ES-I3 (cell line): ENCODE measurements at regions not wholly inside any gene's neighbourhood (a gene's known extent, or its start where the extent isn't known, plus 50 kb on each side); places are given as distances from the start of the nearest gene placed in this dataset.

Experiments
- H3K36me3 ChIP-seq: 2 replicates; pipeline ENCODE4 v1.6.1; 2013; ENCODE audit warnings: mild to moderate bottlenecking, low read length, control low read depth, moderate library complexity; ENCODE audit not compliant: insufficient read depth
- H3K4me1 ChIP-seq: 2 replicates; pipeline ENCODE4 v1.6.1; 2013; ENCODE audit warnings: mild to moderate bottlenecking, control low read depth, low read length; ENCODE audit not compliant: insufficient read depth
- H3K9ac ChIP-seq: 2 replicates; pipeline ENCODE4 v1.6.1; 2013; ENCODE audit warnings: low read depth, mild to moderate bottlenecking, low read length, moderate library complexity
- H3K9me3 ChIP-seq: 2 replicates; pipeline ENCODE4 v1.6.1; 2013; ENCODE audit warnings: mild to moderate bottlenecking, low read length, moderate library complexity; ENCODE audit not compliant: control insufficient read depth, insufficient read depth

DNA sequence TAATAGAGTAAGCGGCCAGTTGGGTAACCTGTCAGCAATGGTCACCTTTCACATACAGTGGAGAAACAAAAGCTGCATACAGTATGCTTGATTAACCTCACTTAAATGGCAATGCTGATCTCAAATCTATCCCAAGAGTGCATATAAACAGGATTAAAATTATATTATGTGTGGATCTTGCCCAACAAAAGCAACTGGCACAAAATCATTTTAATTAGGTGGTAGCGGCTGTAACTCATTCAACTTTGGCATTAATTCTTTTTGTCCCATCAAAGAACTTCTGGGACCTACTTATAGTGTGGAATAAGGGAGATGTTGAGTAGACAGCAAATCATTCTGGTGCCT lies 167.8 kb upstream of the VRK2 start:
- Histone ChIP-seq H3K9me3 (no peaks in the 10 kb centered on the region), H3K36me3 (no peaks in the 10 kb centered on the region), H3K9ac (no peak overlapping the region), H3K4me1 (peaks cover 14% of the 10 kb centered on the region; the same call in 1 of the 2 replicates)

DNA sequence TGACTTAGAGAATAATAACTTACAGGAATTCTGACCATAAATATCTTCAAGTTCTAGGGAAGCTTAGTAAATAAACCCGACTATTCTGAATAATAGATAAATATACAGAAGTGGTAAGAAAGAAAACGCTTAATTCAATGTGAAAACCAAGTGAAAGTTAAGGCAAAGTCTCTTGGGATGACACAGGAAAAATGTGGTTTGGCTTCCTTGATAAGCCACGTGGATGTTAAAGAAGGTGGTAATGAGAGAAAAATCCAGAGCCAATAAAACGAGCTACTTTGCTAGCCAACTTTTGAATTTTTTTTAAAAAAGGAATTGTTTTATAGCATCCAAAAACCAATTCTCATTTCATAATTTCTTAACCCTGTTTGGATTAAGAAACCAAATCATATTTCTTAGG lies 166.2 kb upstream of the VRK2 start:
- Histone ChIP-seq H3K9ac (no peak overlapping the region), H3K9me3 (no peaks in the 10 kb centered on the region), H3K36me3 (no peaks in the 10 kb centered on the region), H3K4me1 (peaks cover 14% of the 10 kb centered on the region; the same call in 1 of the 2 replicates)

DNA sequence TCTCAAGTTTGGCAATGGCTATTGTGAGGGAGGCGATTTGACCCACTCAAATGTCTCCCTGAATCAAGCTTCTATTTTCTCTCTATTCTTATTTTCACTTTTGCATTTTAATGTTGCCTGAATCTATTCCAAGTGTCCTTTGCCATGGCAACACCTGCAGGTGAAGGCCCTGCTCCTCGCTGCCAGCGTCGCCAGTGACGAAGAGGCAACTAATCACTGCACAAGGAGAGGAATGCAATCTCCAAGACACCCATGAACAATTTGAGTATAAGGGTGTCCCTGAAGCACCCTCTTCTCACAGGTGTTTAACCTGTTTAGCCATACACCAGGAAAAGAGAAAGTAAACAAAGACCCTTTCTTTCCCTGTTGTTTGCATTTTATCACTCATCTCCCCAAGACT lies 165.6 kb upstream of the VRK2 start:
- peaks cover 14% of the 10 kb centered on the region; the same call in 1 of the 2 replicates for H3K4me1 ChIP-seq
- no peaks in the 10 kb centered on the region for H3K9me3 ChIP-seq
- no peaks in the 10 kb centered on the region for H3K36me3 ChIP-seq
- H3K9ac ChIP-seq = no peak overlapping the region

DNA sequence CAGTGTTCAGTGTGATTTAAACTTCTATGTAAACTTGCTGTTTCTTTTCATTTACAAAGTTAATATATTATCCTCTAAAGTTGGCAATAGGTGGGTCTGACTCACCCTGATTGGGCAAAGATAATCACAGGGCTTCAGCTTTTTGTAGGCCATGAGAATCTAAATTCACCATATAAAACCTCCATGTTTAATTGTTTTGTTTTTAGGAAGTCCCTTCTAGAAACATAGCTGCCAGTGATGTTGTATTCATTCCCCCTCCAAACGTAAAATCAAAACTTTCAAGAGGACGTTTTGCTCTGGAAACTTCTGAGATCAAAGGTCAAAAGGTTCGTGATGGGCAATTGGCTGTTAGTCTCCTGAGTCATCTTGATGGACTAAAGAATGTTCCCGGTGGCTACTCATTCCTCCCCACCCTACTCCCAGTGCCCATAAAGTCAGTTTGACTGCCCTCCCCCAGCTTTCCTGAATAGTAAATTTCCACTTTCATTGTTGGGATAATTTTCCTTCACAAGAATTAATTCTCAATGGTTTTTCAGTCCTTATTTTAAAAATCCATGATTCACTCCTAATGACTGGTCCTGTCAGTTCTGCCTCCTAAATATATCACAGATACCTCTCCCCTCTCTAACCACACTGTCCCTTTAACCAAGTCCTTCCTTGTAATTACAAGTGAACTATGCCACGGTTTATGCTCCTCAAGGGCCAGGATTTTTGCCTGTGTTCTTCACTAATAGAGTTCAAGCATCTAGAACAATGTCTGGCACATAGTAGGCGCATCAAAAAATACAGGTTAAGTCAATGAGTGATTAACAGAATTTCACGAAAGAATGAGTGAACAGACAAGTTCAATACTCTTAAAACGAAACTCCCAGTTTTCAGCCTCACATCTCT lies 164.4 kb upstream of the VRK2 start:
- Histone ChIP-seq H3K4me1 (peaks cover 14% of the 10 kb centered on the region; the same call in 1 of the 2 replicates), H3K9me3 (no peaks in the 10 kb centered on the region), H3K9ac (no peak overlapping the region), H3K36me3 (no peaks in the 10 kb centered on the region)

DNA sequence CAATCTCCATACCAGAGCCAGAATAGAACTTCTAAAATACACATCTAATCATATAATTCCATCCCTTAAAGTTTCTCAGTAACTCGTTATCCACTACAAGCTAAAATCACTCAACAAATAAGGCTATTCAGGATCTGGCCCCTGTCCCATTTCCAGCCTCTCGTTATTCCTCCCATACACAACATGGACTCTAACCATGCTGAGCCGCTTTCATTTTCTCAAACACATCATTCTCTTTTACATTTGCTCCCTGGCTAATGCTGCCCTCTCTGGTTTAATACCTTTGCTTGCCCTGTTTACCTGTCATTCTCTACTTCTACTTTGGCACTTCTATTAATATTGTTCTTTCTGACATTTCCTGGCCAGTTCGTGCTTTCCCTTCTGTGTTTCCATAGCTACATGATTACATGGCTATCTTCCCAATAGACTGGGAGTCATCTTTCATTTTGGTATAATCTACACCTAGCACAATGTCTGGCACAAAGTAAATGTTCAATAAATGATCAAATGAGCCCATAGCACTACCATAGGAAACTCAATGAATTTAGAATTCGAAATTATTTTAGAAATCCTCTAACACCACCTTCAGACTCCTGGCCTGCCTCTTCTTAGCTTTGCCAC lies 163.6 kb upstream of the VRK2 start:
- no peak overlapping the region for H3K9ac ChIP-seq
- H3K4me1 ChIP-seq = peaks cover 14% of the 10 kb centered on the region; the same call in 1 of the 2 replicates
- H3K9me3 ChIP-seq = no peaks in the 10 kb centered on the region
- no peaks in the 10 kb centered on the region for H3K36me3 ChIP-seq

DNA sequence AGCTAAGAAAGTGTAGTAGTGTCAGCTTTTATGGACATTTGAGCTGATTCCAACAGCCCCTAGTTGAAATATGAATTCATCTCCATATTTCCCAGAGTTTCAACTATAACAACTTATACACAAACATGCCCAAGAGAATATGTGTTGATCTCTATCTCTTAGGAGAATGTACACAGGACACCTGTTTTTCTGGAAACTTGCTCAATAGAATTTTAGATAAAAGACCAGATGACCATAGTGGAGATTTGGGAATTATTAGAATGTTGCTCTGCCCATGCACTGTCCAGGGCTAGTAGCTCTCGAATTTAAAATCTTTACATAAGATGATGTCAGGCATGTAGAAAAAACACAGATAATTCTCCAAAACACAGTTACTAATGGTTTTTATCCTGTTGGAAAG lies 162.3 kb upstream of the VRK2 start:
- Histone ChIP-seq H3K9me3 (no peaks in the 10 kb centered on the region), H3K36me3 (no peaks in the 10 kb centered on the region), H3K4me1 (peaks cover 14% of the 10 kb centered on the region; the same call in 1 of the 2 replicates), H3K9ac (no peak overlapping the region)

DNA sequence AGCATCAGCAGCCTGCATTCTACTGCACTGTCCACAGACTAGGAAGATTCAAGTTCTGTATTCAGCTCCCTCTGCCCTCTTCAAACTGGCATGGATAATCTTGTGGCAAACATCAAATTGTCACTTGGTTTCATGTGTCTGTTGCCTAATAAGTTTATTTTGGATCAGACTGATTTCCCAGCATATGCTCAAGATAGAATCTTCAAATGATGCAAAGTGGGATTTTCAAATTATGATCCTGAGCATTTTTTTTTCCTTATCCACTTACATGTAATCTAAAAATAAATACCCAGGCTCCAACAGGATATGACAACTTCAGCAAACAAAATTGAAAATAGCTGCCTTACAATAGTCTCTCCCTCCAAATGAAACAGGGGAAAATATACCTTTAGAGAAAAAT lies 160.9 kb upstream of the VRK2 start:
- H3K4me1 ChIP-seq = peaks cover 14% of the 10 kb centered on the region; the same call in 1 of the 2 replicates
- H3K9me3 ChIP-seq = no peaks in the 10 kb centered on the region
- no peak overlapping the region for H3K9ac ChIP-seq
- H3K36me3 ChIP-seq = no peaks in the 10 kb centered on the region

DNA sequence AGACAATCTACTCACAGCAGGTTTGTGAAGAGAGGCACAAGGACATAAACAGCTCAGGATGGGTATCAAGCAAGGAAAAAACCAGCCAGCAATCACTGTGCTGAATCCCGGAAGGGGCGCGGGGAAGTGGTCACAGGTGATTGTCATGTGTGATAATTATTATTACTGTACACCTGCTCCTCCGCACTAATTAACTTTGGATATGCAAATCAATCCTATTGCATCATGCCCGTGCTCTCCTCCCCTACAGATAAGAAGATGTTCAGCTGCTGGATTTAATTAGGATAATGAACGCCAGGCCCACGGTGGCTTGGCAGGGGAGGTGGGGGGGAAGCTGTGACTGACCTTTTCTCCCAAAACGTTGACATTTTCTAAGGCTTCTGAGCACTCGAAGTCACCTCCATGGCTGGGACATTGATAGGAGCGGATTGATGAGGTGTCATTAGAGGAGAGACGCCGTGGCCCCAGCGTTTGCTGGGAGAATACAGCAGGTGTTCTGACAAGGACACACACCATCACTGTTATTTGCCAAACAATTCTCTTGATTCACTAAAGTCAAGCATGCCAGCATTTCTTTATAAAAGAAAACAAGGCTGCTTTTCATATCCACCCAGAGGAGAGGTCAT lies 160.3 kb upstream of the VRK2 start:
- Histone ChIP-seq H3K9me3 (no peaks in the 10 kb centered on the region), H3K9ac (no peak overlapping the region), H3K4me1 (peaks cover 14% of the 10 kb centered on the region; the same call in 1 of the 2 replicates), H3K36me3 (no peaks in the 10 kb centered on the region)

DNA sequence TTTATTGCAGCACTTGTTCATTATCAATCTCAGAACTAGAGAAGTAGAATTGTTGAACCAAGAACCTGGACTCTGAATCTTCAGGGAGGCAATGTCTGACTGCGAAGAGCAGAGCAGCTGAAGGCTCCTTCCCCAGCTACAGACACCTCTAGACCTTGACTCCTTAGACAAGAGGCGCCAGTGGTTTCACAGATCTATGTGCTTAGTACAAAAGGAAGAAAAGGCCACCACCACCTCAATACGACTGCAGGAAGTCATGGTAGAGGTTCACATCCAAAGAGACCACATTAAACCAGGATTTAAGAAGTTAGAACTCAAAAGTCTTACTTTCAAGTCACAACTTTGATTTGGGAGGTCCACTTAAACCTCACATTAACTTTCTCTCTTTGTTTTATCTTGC lies 158.1 kb upstream of the VRK2 start:
- no peaks in the 10 kb centered on the region for H3K36me3 ChIP-seq
- no peaks in the 10 kb centered on the region for H3K4me1 ChIP-seq
- no peaks in the 10 kb centered on the region for H3K9me3 ChIP-seq
- no peak overlapping the region for H3K9ac ChIP-seq

DNA sequence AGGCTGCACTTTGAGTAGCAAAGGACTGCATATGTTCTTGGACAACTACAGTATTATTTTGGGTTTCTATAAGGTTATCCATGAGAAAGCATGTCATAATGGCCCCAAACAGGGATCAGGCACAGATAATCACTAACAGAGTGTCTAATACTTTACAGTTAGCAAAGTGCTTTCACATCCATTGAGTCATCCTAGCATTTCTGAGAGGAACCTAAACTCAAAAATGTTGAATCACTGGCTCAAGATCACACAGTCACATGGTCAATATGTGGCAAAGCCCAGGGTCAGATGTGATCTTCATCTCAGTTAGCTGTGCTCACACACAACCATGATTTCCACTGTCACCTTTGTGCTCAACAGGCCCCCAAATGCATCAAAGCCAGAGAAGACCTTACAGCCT lies 156.1 kb upstream of the VRK2 start:
- H3K4me1 ChIP-seq = no peaks in the 10 kb centered on the region
- H3K9me3 ChIP-seq = no peaks in the 10 kb centered on the region
- H3K9ac ChIP-seq = no peak overlapping the region
- H3K36me3 ChIP-seq = no peaks in the 10 kb centered on the region

DNA sequence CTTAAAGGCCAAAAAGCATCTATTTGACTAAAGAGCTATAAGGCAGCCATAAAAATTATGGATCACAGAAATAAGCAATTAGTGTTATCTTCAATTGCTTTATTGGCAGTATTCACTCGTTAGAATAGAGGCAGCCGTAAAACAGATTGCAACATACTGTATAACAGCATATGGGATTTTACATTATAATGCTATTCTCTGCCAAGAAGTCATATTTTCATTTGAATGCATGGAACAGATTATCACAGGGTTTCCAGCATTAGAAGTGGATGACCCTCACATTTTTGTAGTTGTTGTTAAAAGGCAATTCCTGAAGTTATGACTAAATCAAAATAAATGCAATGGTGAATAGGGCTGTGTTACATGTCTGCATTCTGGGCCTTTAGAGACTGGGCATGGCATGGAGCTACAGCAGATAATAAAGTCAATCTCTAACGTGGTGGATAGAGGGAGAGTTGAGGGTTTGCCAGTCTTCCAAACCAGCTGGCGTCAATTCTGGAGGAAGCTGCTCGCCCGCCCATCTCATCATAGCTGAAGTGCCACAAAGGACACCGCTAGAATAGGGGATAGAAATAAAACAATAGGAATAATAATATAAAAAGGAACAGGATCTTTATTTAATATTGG lies 155.4 kb upstream of the VRK2 start:
- no peaks in the 10 kb centered on the region for H3K9me3 ChIP-seq
- H3K9ac ChIP-seq = no peak overlapping the region
- H3K4me1 ChIP-seq = no peaks in the 10 kb centered on the region

DNA sequence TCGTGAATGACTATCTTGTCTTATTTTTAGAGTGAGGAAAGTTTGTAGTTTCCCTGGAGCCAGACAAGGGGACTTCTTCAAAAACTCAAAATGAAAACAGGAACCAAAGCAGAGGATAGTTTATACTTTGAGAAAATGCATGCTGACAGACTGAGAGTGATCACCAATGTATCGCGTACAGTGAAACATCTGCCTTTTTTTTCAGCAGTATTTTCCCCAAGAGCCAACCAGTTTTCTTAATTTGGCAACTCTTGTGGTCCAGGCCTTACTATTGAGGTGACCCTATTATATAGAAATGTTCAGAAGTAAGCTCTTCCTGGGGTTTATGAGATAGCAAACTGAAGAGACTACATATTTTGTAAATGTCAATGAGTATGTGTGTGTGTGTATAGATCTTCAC lies 153.7 kb upstream of the VRK2 start:
- Histone ChIP-seq H3K4me1 (no peaks in the 10 kb centered on the region), H3K9ac (no peak overlapping the region), H3K9me3 (no peaks in the 10 kb centered on the region), H3K36me3 (no peaks in the 10 kb centered on the region)

More for the DNA sequence above, 155.4 kb upstream of the VRK2 start:
- H3K36me3 ChIP-seq = no peaks in the 10 kb centered on the region

DNA sequence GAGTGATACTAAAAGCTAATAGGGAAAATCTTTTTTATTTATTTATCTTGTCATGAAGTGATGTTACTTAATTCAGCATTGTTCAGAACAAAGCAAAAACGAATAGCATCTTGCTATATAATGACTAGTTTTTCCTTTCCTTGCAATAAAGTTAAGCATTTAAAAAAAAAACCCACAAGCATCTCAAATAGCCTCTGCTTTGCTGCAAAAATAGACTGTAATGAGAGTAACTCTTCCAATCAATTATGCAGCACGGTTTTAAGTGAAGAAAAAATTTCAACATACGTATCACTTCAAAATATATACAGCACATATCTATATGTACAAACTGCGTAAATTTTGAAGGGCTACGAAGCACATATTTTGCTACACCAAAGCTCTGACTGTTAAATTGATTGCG lies 153.3 kb upstream of the VRK2 start:
- no peaks in the 10 kb centered on the region for H3K36me3 ChIP-seq
- H3K4me1 ChIP-seq = no peaks in the 10 kb centered on the region
- H3K9me3 ChIP-seq = no peaks in the 10 kb centered on the region
- no peak overlapping the region for H3K9ac ChIP-seq

DNA sequence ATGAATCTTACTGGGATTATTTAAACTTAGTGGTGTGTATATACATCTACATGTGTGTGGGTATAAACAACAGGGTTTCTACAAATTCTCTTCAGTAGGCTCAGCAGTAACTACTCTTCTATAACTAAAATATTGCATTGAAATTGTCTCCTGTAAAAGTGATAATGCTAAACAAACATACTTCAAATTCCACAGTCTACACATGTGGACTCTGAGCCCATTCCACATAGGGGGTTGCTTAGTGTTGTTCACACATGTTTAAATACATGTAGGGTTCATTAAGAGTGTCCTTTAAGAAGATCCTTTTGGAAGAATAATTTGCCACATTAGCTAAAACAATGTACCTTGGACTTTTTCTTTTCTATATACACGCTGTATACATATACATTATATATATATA lies 152.8 kb upstream of the VRK2 start:
- Histone ChIP-seq H3K9me3 (no peaks in the 10 kb centered on the region), H3K9ac (no peak overlapping the region), H3K4me1 (no peaks in the 10 kb centered on the region), H3K36me3 (no peaks in the 10 kb centered on the region)
